SHP77 (cell line): ENCODE measurements at regions not wholly inside any gene's neighbourhood (a gene's known extent, or its start where the extent isn't known, plus 50 kb on each side); places are given as distances from the start of the nearest gene placed in this dataset.

ENCODE experiments used
- DNase-seq, 2 experiments: peaks; one replicate each; lab custom pipeline; 2025; lab: John Stamatoyannopoulos, UW

GRCh38 chr3:31050296-31050695, 155.8 kb upstream of the GADL1 start:
- DNase-seq = no peak

- no peak for DNase-seq
Observed at GRCh38 chr3:31051226-31051625, 156.8 kb upstream of the GADL1 start.

GRCh38 chr3:31053299-31053698, 158.8 kb upstream of the GADL1 start:
- DNase-seq = no peak

- no peak for DNase-seq
Observed at GRCh38 chr3:31054032-31054431, 159.6 kb upstream of the GADL1 start.

- no peak for DNase-seq
Observed at GRCh38 chr3:31055757-31056156, 161.3 kb upstream of the GADL1 start.

GRCh38 chr3:31057891-31058290, 163.4 kb upstream of the GADL1 start:
- no peak for DNase-seq

GRCh38 chr3:31064021-31064420, 169.6 kb upstream of the GADL1 start:
- no peak for DNase-seq

- no peak for DNase-seq
Observed at GRCh38 chr3:31065765-31066164, 171.3 kb upstream of the GADL1 start.

GRCh38 chr3:31067004-31067403, 172.5 kb upstream of the GADL1 start:
- DNase-seq = no peak

GRCh38 chr3:31075471-31075870, 181.0 kb upstream of the GADL1 start:
- DNase-seq = no peak

GRCh38 chr3:31075876-31076275, 181.4 kb upstream of the GADL1 start:
- DNase-seq = no peak

- DNase-seq = no peak
Observed at GRCh38 chr3:31077021-31077601, 182.7 kb upstream of the GADL1 start.

GRCh38 chr3:31077826-31078225, 183.4 kb upstream of the GADL1 start:
- DNase-seq = no peak

- DNase-seq = no peak
Observed at GRCh38 chr3:31079689-31080088, 185.2 kb upstream of the GADL1 start.

- no peak for DNase-seq
Observed at GRCh38 chr3:31081018-31081662, 186.7 kb upstream of the GADL1 start.

- DNase-seq = no peak
Observed at GRCh38 chr3:31086148-31086547, 191.7 kb upstream of the GADL1 start.

GRCh38 chr3:31086698-31087097, 192.2 kb upstream of the GADL1 start:
- DNase-seq = no peak

GRCh38 chr3:31091748-31092147, 197.3 kb upstream of the GADL1 start:
- no peak for DNase-seq

GRCh38 chr3:31092748-31093589, 198.5 kb upstream of the GADL1 start:
- DNase-seq = no peak

GRCh38 chr3:31093606-31094005, 199.1 kb upstream of the GADL1 start:
- no peak for DNase-seq

GRCh38 chr3:31094048-31094447, 199.6 kb upstream of the GADL1 start:
- DNase-seq = no peak

GRCh38 chr3:31095255-31095654, 200.8 kb upstream of the GADL1 start:
- DNase-seq = no peak
